ENCODE measurements at regions not wholly inside any gene's neighbourhood (a gene's known extent, or its start where the extent isn't known, plus 50 kb on each side); places are given as distances from the start of the nearest gene placed in this dataset.

GRCh38 chr6:148179786-148180185, 162.9 kb upstream of the SASH1 start:
- no peaks in the 10 kb centered on the region for H3K9me3 ChIP-seq
- TF ChIP-seq CTCF (IDR thresholded peaks at IDR 0.05), result peak in 4 of 5 experiments; percentile 29 to 61 (median 37)
- no peak for TF ChIP-seq EP300 (IDR thresholded peaks at IDR 0.05)
- TF ChIP-seq POLR2A (IDR thresholded peaks at IDR 0.05), result no peak
- WGBS, 2 donors, result 65 to 76% methylated on average over 1 of the region's 1 CpG
- no peak overlapping the region for H3K4me3 ChIP-seq
- H3K36me3 ChIP-seq, result no peaks in the 10 kb centered on the region
- H3K27ac ChIP-seq, result no peak overlapping the region
- no peaks in the 10 kb centered on the region for H3K4me1 ChIP-seq
- DNase-seq (ENCODE audit: low spot score in 2 of 2), result peak in 1 of 2 donors; percentile 18
- no peaks in the 10 kb centered on the region for H3K27me3 ChIP-seq

GRCh38 chr6:148182378-148182777, 160.3 kb upstream of the SASH1 start:
- Histone ChIP-seq H3K36me3 (no peaks in the 10 kb centered on the region), H3K9me3 (no peaks in the 10 kb centered on the region), H3K27ac (no peak overlapping the region), H3K27me3 (no peaks in the 10 kb centered on the region), H3K4me1 (peaks cover 0 to 5% (median 0%) of the 10 kb centered on the region in 4 donors), H3K4me3 (no peak overlapping the region)
- no peak for TF ChIP-seq EP300 (IDR thresholded peaks at IDR 0.05)
- no peak for TF ChIP-seq POLR2A (IDR thresholded peaks at IDR 0.05)
- WGBS, 2 donors, result 81 to 88% methylated on average over 4 of the region's 4 CpGs
- DNase-seq (ENCODE audit: low spot score in 2 of 2), result no peak

- no peaks in the 10 kb centered on the region for H3K36me3 ChIP-seq
- no peak for DNase-seq (ENCODE audit: low spot score in 2 of 2)
These were observed 158.9 kb upstream of the SASH1 start for GRCh38 chr6:148183776-148184175.

GRCh38 chr6:148186916-148187315, 155.7 kb upstream of the SASH1 start:
- no peak overlapping the region for H3K27ac ChIP-seq
- H3K4me3 ChIP-seq, result no peak overlapping the region
- DNase-seq (ENCODE audit: low spot score in 2 of 2), result no peak
- WGBS, 2 donors, result 86 to 90% methylated on average over 5 of the region's 5 CpGs
- no peaks in the 10 kb centered on the region for H3K36me3 ChIP-seq
- H3K4me1 ChIP-seq, result peaks cover 0 to 9% (median 0%) of the 10 kb centered on the region in 4 donors
- no peaks in the 10 kb centered on the region for H3K9me3 ChIP-seq
- TF ChIP-seq EP300 (IDR thresholded peaks at IDR 0.05) (no peak), CTCF (IDR thresholded peaks at IDR 0.05) (no peak), POLR2A (IDR thresholded peaks at IDR 0.05) (no peak)
- H3K27me3 ChIP-seq, result no peaks in the 10 kb centered on the region

More at GRCh38 chr6:148183776-148184175, 158.9 kb upstream of the SASH1 start:
- Histone ChIP-seq H3K9me3 (no peaks in the 10 kb centered on the region), H3K4me3 (no peak overlapping the region), H3K27me3 (no peaks in the 10 kb centered on the region), H3K27ac (no peak overlapping the region), H3K4me1 (peaks cover 0 to 5% (median 0%) of the 10 kb centered on the region in 4 donors)
- no peak for TF ChIP-seq CTCF (IDR thresholded peaks at IDR 0.05)
- no peak for TF ChIP-seq EP300 (IDR thresholded peaks at IDR 0.05)
- no peak for TF ChIP-seq POLR2A (IDR thresholded peaks at IDR 0.05)
- 86% methylated on average over 2 of the region's 2 CpGs for WGBS, 2 donors

GRCh38 chr6:148192310-148192709, 150.3 kb upstream of the SASH1 start:
- Histone ChIP-seq H3K4me1 (peaks cover 0 to 10% (median 0%) of the 10 kb centered on the region in 4 donors), H3K9me3 (no peaks in the 10 kb centered on the region), H3K4me3 (no peak overlapping the region), H3K27me3 (no peaks in the 10 kb centered on the region), H3K27ac (no peak overlapping the region), H3K36me3 (no peaks in the 10 kb centered on the region)
- TF ChIP-seq POLR2A (IDR thresholded peaks at IDR 0.05) (no peak), CTCF (IDR thresholded peaks at IDR 0.05) (no peak), EP300 (IDR thresholded peaks at IDR 0.05) (peak in 1 of 2 donors; percentile 66)
- 73 to 85% methylated on average over 4 of the region's 4 CpGs for WGBS, 2 donors
- peak in 1 of 2 donors; percentile 25 for DNase-seq (ENCODE audit: low spot score in 2 of 2)

All from tibial nerve (tissue), 4 donors.